Heart left ventricle (tissue), 13 donors: ENCODE measurements at regions not wholly inside any gene's neighbourhood (a gene's known extent, or its start where the extent isn't known, plus 50 kb on each side); places are given as distances from the start of the nearest gene placed in this dataset.

ENCODE experiments used
- POLR2A ChIP-seq, 2 donors: fragments of 450-650 bp; IDR thresholded peaks; one replicate each; pipeline ENCODE4 v1.6.1; 2017; ENCODE audit warnings: antibody characterized with exemption in 2 of 2, mild to moderate bottlenecking in 2 of 2, moderate library complexity in 2 of 2
- TF ChIP-seq, protein P1 (sequence below), 12 donors: fragments of 200-600 bp; sonication (generic) in 4 of 12; IDR thresholded peaks; one replicate each; pipeline versions ENCODE4 v1.5.0 to v1.8.0; 2018 to 2022; ENCODE audit warnings: antibody characterized with exemption in 12 of 12, mild to moderate bottlenecking in 5 of 12
- donor health status: ischemic (EF 13 %, LVEDD 7.1; RV severe dilation, severe dysfunction).
- donor health status: DM: no; HTN: yes; CAD: no.
- donor health status: DM: no; HTN: no; CAD: no.
- donor health status: ischemic (EF 25% LVEDD 6.9; RV normal size, moderate dysfunction).
- donor health status: ischemic (EF 25% LVEDD 5.7; RV mildly dilated, moderate dysfunction).
- donor health status: ischemic (EF 35%, LVEDD 5.7; RV mildly dilated, moderate dysfunction).
- donor health status: nonischemic (EF 11% LVEDD 7.7; RV severe dilation, severe dysfunction).
- donor health status: DM: yes; HTN: yes; CAD: no.
- donor health status: PGD.
- donor health status: ischemic (EF 29% LVEDD 5.4; RV normal size, mild dysfunction).
- donor health status: nonischemic (EF 23%, LVEDD 6.1; RV moderate dilation, normal function).

DNA sequence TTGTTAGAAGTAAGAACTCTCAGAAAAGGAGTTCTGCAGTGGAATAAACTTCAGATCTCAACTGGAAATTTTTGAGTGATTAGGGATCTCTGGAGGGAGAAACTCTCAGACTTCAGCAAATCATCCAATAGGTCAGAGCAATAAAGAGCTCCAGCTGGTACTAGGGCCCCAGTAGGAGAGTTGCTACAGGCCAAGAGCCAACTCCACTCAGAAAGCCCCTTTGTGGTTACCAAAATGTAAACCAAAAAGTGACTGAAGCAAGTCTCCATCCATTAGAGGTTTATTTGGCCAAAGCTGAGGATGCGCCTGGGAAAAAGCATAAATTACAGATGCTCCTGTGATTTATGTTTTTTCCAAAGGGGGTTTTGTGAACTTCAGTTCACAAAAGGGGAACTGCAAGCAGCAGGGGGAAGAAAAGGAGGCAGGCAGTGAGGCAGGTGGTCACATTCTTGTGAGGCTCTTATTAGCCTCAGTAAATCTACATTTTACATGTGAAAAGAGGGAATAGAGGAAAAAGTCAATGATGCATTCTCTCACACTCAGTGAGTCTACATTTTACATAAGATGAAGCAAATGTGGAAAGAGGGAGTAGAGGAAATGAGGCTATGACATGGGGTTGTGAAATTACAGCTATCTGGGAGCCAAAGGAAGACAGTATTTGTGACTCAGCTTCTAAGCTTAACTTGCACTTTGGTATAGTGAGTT is 92.4 kb upstream of the DAZL start:
- TF ChIP-seq, protein P1, sequence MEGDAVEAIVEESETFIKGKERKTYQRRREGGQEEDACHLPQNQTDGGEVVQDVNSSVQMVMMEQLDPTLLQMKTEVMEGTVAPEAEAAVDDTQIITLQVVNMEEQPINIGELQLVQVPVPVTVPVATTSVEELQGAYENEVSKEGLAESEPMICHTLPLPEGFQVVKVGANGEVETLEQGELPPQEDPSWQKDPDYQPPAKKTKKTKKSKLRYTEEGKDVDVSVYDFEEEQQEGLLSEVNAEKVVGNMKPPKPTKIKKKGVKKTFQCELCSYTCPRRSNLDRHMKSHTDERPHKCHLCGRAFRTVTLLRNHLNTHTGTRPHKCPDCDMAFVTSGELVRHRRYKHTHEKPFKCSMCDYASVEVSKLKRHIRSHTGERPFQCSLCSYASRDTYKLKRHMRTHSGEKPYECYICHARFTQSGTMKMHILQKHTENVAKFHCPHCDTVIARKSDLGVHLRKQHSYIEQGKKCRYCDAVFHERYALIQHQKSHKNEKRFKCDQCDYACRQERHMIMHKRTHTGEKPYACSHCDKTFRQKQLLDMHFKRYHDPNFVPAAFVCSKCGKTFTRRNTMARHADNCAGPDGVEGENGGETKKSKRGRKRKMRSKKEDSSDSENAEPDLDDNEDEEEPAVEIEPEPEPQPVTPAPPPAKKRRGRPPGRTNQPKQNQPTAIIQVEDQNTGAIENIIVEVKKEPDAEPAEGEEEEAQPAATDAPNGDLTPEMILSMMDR (IDR thresholded peaks at IDR 0.05): no peak
- TF ChIP-seq POLR2A (IDR thresholded peaks at IDR 0.05): no peak
